Ascending aorta (tissue), 2 donors: ENCODE measurements at regions not wholly inside any gene's neighbourhood (a gene's known extent, or its start where the extent isn't known, plus 50 kb on each side); places are given as distances from the start of the nearest gene placed in this dataset.

Source experiments
- DNase-seq, 2 donors: peaks; one replicate each; pipeline ENCODE4 v3.0.0-alpha.2; 2019; ENCODE audit warnings: low spot score in 2 of 2
- H3K27ac ChIP-seq, 2 donors: fragments of 200-600 bp; sonication (generic); one replicate each; pipeline ENCODE4 v1.5.1; 2016 to 2017; ENCODE audit warnings: mild to moderate bottlenecking in 1 of 2
- H3K27me3 ChIP-seq: fragments of 200-600 bp; sonication (generic); one replicate; pipeline ENCODE4 v1.5.1; 2017
- H3K36me3 ChIP-seq, 2 donors: fragments of 200-600 bp; sonication (generic); one replicate each; pipeline ENCODE4 v1.5.1; 2016
- H3K4me1 ChIP-seq, 2 donors: fragments of 200-600 bp; sonication (generic); one replicate each; pipeline ENCODE4 v1.5.1; 2016 to 2017; ENCODE audit warnings: mild to moderate bottlenecking in 1 of 2
- H3K4me3 ChIP-seq, 2 donors: fragments of 200-600 bp; sonication (generic); one replicate each; pipeline ENCODE4 v1.5.1; 2016 to 2017; ENCODE audit warnings: mild to moderate bottlenecking in 1 of 2
- H3K9me3 ChIP-seq, 2 donors: fragments of 200-600 bp; sonication (generic); one replicate each; pipeline ENCODE4 v1.5.1; 2016
- intact Hi-C: fragments of 100-400 bp; cut with DNase I; formaldehyde crosslinking; loops from one replicate; pipeline ENCODE4 v1.15.1; 2023
- TF ChIP-seq, protein P1 (sequence below), 3 experiments: fragments of 200-600 bp in 2 of 3; fragments of 450-650 bp in 1 of 3; sonication (generic) in 2 of 3; IDR thresholded peaks; one replicate each; pipeline ENCODE4 v1.5.1; 2016 to 2019; ENCODE audit warnings: antibody characterized with exemption in 3 of 3, mild to moderate bottlenecking in 1 of 3, moderate library complexity in 1 of 3

DNA sequence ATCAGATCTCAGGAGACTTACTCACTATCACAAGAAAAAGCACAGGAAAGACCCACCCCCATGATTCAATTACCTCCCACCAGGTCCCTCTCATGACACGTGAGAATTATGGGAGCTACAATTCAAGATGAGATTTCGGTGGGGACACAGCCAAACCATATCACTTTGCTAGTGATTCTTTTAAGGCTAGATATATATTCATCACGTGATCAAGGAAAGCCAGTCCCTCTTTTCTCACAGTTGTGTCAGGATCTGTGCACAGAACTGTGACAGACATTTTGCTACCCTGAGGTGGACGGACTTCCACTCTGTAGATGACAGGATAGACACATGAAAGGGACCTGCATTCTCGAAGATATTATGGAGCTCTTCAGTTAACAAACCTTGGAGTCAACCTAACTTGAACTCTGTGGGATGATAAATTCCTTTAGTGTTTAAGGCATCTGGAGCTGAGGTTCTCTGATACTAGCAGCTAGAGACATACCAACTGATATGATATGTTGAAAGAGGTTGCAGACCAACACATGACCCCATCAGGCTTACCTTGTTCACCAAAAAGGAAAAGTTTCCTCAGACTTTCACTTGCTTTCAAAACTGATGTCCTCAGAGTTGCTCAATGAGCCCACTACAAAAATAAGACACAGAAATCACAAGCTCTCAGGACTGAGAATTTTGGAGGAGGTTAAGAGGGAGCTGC is 66.3 kb upstream of the SCG2 start:
- Histone ChIP-seq H3K9me3 (no peaks in the 10 kb centered on the region), H3K4me3 (no peak overlapping the region), H3K4me1 (no peaks in the 10 kb centered on the region), H3K36me3 (no peaks in the 10 kb centered on the region), H3K27me3 (no peaks in the 10 kb centered on the region), H3K27ac (no peak overlapping the region)
- no peak for DNase-seq
- intact Hi-C loops, result no loop called here
- TF ChIP-seq, protein P1, sequence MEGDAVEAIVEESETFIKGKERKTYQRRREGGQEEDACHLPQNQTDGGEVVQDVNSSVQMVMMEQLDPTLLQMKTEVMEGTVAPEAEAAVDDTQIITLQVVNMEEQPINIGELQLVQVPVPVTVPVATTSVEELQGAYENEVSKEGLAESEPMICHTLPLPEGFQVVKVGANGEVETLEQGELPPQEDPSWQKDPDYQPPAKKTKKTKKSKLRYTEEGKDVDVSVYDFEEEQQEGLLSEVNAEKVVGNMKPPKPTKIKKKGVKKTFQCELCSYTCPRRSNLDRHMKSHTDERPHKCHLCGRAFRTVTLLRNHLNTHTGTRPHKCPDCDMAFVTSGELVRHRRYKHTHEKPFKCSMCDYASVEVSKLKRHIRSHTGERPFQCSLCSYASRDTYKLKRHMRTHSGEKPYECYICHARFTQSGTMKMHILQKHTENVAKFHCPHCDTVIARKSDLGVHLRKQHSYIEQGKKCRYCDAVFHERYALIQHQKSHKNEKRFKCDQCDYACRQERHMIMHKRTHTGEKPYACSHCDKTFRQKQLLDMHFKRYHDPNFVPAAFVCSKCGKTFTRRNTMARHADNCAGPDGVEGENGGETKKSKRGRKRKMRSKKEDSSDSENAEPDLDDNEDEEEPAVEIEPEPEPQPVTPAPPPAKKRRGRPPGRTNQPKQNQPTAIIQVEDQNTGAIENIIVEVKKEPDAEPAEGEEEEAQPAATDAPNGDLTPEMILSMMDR (IDR thresholded peaks at IDR 0.05), result no peak

DNA sequence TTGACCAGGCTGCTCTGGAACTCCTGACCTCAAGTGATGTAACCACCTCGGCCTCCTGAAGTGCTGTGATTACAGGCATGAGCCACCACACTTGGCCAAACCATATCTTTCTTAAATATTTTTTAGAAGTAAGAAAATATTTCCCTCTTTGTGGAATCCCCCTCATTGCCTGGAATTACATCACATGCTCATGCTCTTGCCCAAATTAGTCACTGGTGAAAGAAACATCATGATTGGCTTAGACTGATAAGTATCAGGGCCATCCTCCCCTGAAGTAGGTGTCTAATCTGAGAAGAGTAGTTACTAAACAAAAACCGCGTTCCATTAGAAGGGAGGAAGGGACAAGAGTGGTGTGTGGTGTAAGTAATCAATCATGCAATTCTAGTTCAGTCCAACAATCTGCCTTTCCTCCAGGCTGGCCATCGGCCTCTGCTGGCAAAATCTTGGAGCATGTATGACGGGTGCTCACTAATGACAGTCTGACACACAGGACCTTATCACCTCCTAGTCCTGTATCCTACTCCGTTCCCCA is 52.3 kb upstream of the SCG2 start:
- Histone ChIP-seq H3K36me3 (no peaks in the 10 kb centered on the region), H3K4me3 (no peak overlapping the region), H3K4me1 (no peaks in the 10 kb centered on the region), H3K27ac (no peak overlapping the region), H3K27me3 (no peaks in the 10 kb centered on the region), H3K9me3 (peaks cover 0 to 3% of the 10 kb centered on the region in 2 donors)
- TF ChIP-seq, protein P1 (IDR thresholded peaks at IDR 0.05), result no peak
- intact Hi-C loops, result no loop called here
- no peak for DNase-seq

DNA sequence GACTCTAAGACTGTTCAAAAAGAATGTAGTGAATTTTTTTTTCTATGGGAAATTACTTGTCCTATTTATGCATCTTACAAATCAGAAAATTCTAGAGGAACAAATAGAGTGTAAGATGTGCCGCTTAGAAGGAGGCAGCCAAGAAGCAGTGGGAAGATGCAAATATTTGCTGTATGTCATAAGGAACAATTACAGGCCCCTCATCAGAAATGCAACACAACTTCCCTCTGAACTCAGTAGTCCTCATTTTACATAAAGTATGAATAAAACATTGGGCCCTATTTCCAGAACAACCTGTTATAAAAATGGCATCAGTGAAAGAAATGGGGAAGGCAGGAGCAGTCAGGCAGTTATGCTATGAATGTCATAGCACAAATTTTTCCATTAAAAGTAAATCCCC is 50.7 kb upstream of the SCG2 start:
- Histone ChIP-seq H3K9me3 (no peaks in the 10 kb centered on the region), H3K36me3 (no peaks in the 10 kb centered on the region), H3K27ac (no peak overlapping the region), H3K4me3 (no peak overlapping the region), H3K27me3 (no peaks in the 10 kb centered on the region), H3K4me1 (no peaks in the 10 kb centered on the region)
- TF ChIP-seq, protein P1 (IDR thresholded peaks at IDR 0.05), result no peak
- no peak for DNase-seq
- intact Hi-C loops, result no loop called here

- Histone ChIP-seq H3K9me3 (no peaks in the 10 kb centered on the region), H3K4me1 (no peaks in the 10 kb centered on the region), H3K36me3 (no peaks in the 10 kb centered on the region), H3K4me3 (no peak overlapping the region), H3K27ac (no peak overlapping the region), H3K27me3 (no peaks in the 10 kb centered on the region)
- intact Hi-C loops, result no loop called here
- DNase-seq, result no peak
- TF ChIP-seq, protein P1 (IDR thresholded peaks at IDR 0.05), result no peak
Measured at GRCh38 chr2:223652122-223652521, 50.0 kb upstream of the SCG2 start.
